ENCODE measurements at regions not wholly inside any gene's neighbourhood (a gene's known extent, or its start where the extent isn't known, plus 50 kb on each side); places are given as distances from the start of the nearest gene placed in this dataset.

GRCh38 chr2:8595428-8595805 is 86.4 kb upstream of the ID2 start:
- Histone ChIP-seq H3K4me1 (ENCODE audit: low read length) (no peaks in the 10 kb centered on the region), H2AFZ (ENCODE audit: low read length) (no peak overlapping the region), H3K9me3 (replicated peaks; ENCODE audit: insufficient read depth, low read length) (no peaks in the 10 kb centered on the region), H3K27ac (ENCODE audit: low read length) (no peak overlapping the region), H3K27me3 (replicated peaks; ENCODE audit: insufficient read depth, low read length) (no peaks in the 10 kb centered on the region), H3F3A (ENCODE audit: insufficient read depth, low read length) (no peaks in the 10 kb centered on the region), H3K4me2 (ENCODE audit: low read depth, low read length) (no peak overlapping the region), H3K9me2 (replicated peaks; ENCODE audit: insufficient read depth, low read length) (no peaks in the 10 kb centered on the region), H3K79me2 (ENCODE audit: low read length) (no peaks in the 10 kb centered on the region), H4K20me1 (ENCODE audit: insufficient read depth, low read length) (no peaks in the 10 kb centered on the region), H3K9ac (ENCODE audit: low read length) (no peak overlapping the region), H3K36me3 (replicated peaks; ENCODE audit: insufficient read depth, low read length) (no peaks in the 10 kb centered on the region), H3K4me3 (ENCODE audit: low read length) (no peak overlapping the region)
- TF ChIP-seq EZH2phosphoT487 (IDR thresholded peaks at IDR 0.05; ENCODE audit: low read length) (no peak), CTCF (IDR thresholded peaks at IDR 0.05; ENCODE audit: low read length) (no peak)
- no peak for DNase-seq

GRCh38 chr2:8595811-8596600 is 85.8 kb upstream of the ID2 start:
- no peak for DNase-seq
- Histone ChIP-seq H3K9ac (ENCODE audit: low read length) (no peak overlapping the region), H2AFZ (ENCODE audit: low read length) (no peak overlapping the region), H3K27me3 (replicated peaks; ENCODE audit: insufficient read depth, low read length) (no peaks in the 10 kb centered on the region), H3K9me3 (replicated peaks; ENCODE audit: insufficient read depth, low read length) (no peaks in the 10 kb centered on the region), H3K36me3 (replicated peaks; ENCODE audit: insufficient read depth, low read length) (no peaks in the 10 kb centered on the region), H3K4me1 (ENCODE audit: low read length) (no peaks in the 10 kb centered on the region), H3F3A (ENCODE audit: insufficient read depth, low read length) (no peaks in the 10 kb centered on the region), H3K4me2 (ENCODE audit: low read depth, low read length) (no peak overlapping the region), H3K79me2 (ENCODE audit: low read length) (no peaks in the 10 kb centered on the region), H4K20me1 (ENCODE audit: insufficient read depth, low read length) (no peaks in the 10 kb centered on the region), H3K27ac (ENCODE audit: low read length) (no peak overlapping the region), H3K4me3 (ENCODE audit: low read length) (no peak overlapping the region), H3K9me2 (replicated peaks; ENCODE audit: insufficient read depth, low read length) (no peaks in the 10 kb centered on the region)
- no peak for TF ChIP-seq CTCF (IDR thresholded peaks at IDR 0.05; ENCODE audit: low read length)
- no peak for TF ChIP-seq EZH2phosphoT487 (IDR thresholded peaks at IDR 0.05; ENCODE audit: low read length)
- TF ChIP-seq EZH2 (optimal IDR thresholded peaks at IDR 0.05; ENCODE audit: low read depth, low read length) = no peak

GRCh38 chr2:8597094-8597493 is 84.8 kb upstream of the ID2 start:
- H3K27ac ChIP-seq (ENCODE audit: low read length) = no peak overlapping the region
- H3K36me3 ChIP-seq (replicated peaks; ENCODE audit: insufficient read depth, low read length) = no peaks in the 10 kb centered on the region
- no peaks in the 10 kb centered on the region for H3K9me3 ChIP-seq (replicated peaks; ENCODE audit: insufficient read depth, low read length)
- no peaks in the 10 kb centered on the region for H4K20me1 ChIP-seq (ENCODE audit: insufficient read depth, low read length)
- no peaks in the 10 kb centered on the region for H3F3A ChIP-seq (ENCODE audit: insufficient read depth, low read length)
- H3K9me2 ChIP-seq (replicated peaks; ENCODE audit: insufficient read depth, low read length) = no peaks in the 10 kb centered on the region
- no peaks in the 10 kb centered on the region for H3K4me1 ChIP-seq (ENCODE audit: low read length)
- H3K79me2 ChIP-seq (ENCODE audit: low read length) = no peaks in the 10 kb centered on the region
- TF ChIP-seq CTCF (IDR thresholded peaks at IDR 0.05; ENCODE audit: low read length) (no peak), EZH2phosphoT487 (IDR thresholded peaks at IDR 0.05; ENCODE audit: low read length) (no peak), EZH2 (optimal IDR thresholded peaks at IDR 0.05; ENCODE audit: low read depth, low read length) (no peak)
- H3K4me2 ChIP-seq (ENCODE audit: low read depth, low read length) = no peak overlapping the region
- H3K9ac ChIP-seq (ENCODE audit: low read length) = no peak overlapping the region
- no peak overlapping the region for H3K4me3 ChIP-seq (ENCODE audit: low read length)
- H2AFZ ChIP-seq (ENCODE audit: low read length) = no peak overlapping the region
- no peaks in the 10 kb centered on the region for H3K27me3 ChIP-seq (replicated peaks; ENCODE audit: insufficient read depth, low read length)
- DNase-seq = no peak
